Lower lobe of right lung (tissue), 2 donors: ENCODE measurements at regions not wholly inside any gene's neighbourhood (a gene's known extent, or its start where the extent isn't known, plus 50 kb on each side); places are given as distances from the start of the nearest gene placed in this dataset.
"Not testable (repeated sequence)": the region's sequence is repeated elsewhere in the genome, so short reads cannot be mapped to it uniquely, and the experiment has no call there.

Experiments used
- ATAC-seq, 2 donors: fragments of 200-7000 bp; cut with Tn5 transposase; one replicate each; pipeline ENCODE4 v1.9.1; 2020 to 2022; ENCODE audit warnings: mild to moderate bottlenecking in 2 of 2, moderate library complexity in 2 of 2
- DNase-seq: peaks from one replicate; pipeline ENCODE4 v3.0.0-alpha.2; 2020
- H3K27ac ChIP-seq: fragments of 200-600 bp; one replicate; pipeline ENCODE4 v1.8.0; 2022
- H3K27me3 ChIP-seq: fragments of 200-600 bp; one replicate; pipeline ENCODE4 v1.8.0; 2022; ENCODE audit warnings: low read depth
- H3K36me3 ChIP-seq: fragments of 200-600 bp; one replicate; pipeline ENCODE4 v1.8.0; 2022; ENCODE audit warnings: mild to moderate bottlenecking
- H3K4me1 ChIP-seq: fragments of 200-600 bp; one replicate; pipeline ENCODE4 v1.8.0; 2022
- H3K4me3 ChIP-seq: fragments of 200-600 bp; one replicate; pipeline ENCODE4 v1.8.0; 2022; ENCODE audit warnings: mild to moderate bottlenecking
- H3K9me3 ChIP-seq: fragments of 200-600 bp; one replicate; pipeline ENCODE4 v1.8.0; 2022
- intact Hi-C: fragments of 100-400 bp; cut with DNase I; formaldehyde crosslinking; loops from one replicate; pipeline ENCODE4 v1.11.0; 2022
- TF ChIP-seq, protein P1 (sequence below): fragments of 200-600 bp; IDR thresholded peaks from one replicate; pipeline ENCODE4 v1.8.0; 2022; ENCODE audit warnings: antibody characterized with exemption, mild to moderate bottlenecking
- donor health status: DM: no; HTN: yes; CAD: no; lungs with severe emphysema.

DNA sequence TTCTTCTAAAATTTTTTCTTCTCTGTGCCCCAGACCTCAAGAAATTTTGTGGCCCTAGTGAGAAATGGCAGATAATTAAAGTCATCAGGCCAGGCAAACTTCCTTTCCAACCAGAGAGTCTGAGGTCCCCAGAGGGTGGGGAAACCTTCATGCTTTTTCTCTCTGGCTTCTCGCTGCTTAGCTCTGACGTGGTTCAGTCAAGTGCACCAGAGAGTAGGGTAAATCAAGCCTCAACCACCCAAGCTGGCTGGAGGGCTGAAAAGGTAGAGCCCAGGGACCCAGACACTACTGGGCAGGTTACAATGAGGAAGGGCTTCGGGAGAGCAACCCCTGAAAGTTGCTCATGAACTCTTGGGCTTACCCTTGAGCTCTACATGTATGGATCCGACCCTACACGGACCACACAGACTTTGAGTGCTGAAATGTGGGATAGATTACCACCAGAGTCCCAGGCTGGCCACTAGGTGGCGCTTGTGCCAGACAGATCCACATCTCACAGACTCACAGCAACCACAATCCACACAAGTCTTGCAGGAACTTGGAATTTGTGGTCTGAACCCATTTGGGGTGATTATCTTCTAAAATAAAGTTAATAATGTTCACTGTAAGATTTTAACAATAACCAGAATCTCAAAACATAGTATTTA, 323.5 kb downstream of the KLF13 start:
- TF ChIP-seq, protein P1, sequence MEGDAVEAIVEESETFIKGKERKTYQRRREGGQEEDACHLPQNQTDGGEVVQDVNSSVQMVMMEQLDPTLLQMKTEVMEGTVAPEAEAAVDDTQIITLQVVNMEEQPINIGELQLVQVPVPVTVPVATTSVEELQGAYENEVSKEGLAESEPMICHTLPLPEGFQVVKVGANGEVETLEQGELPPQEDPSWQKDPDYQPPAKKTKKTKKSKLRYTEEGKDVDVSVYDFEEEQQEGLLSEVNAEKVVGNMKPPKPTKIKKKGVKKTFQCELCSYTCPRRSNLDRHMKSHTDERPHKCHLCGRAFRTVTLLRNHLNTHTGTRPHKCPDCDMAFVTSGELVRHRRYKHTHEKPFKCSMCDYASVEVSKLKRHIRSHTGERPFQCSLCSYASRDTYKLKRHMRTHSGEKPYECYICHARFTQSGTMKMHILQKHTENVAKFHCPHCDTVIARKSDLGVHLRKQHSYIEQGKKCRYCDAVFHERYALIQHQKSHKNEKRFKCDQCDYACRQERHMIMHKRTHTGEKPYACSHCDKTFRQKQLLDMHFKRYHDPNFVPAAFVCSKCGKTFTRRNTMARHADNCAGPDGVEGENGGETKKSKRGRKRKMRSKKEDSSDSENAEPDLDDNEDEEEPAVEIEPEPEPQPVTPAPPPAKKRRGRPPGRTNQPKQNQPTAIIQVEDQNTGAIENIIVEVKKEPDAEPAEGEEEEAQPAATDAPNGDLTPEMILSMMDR: peak; percentile 41
- H3K36me3 ChIP-seq, H3K27ac ChIP-seq, H3K27me3 ChIP-seq, H3K4me1 ChIP-seq, H3K9me3 ChIP-seq, intact Hi-C loops, H3K4me3 ChIP-seq: not testable (repeated sequence)
- peak; percentile 68 for DNase-seq
- ATAC-seq: peak; percentile 83 to 88

DNA sequence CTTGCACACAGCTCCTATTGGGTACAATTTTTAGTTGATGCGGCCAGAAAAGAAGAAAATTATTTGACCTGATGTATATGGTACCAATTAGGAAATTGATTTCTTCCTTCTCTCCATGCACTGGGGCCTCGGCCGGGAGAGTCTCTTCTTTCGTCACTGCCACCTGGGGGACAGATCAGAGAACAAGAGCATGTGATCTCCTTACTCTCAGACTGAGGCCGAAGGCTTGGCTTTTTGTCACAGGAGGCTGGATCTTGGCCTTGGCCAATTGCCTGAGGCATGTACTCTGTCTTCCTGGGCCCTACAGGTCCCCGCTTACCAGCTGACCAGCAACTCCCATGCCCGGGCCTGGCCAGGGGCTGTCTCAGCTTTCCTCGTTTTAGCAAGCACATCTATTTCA, 330.3 kb downstream of the KLF13 start:
- H3K4me3 ChIP-seq, H3K27ac ChIP-seq, H3K9me3 ChIP-seq, intact Hi-C loops, ATAC-seq, H3K4me1 ChIP-seq, DNase-seq, H3K36me3 ChIP-seq, H3K27me3 ChIP-seq: not testable (repeated sequence)

DNA sequence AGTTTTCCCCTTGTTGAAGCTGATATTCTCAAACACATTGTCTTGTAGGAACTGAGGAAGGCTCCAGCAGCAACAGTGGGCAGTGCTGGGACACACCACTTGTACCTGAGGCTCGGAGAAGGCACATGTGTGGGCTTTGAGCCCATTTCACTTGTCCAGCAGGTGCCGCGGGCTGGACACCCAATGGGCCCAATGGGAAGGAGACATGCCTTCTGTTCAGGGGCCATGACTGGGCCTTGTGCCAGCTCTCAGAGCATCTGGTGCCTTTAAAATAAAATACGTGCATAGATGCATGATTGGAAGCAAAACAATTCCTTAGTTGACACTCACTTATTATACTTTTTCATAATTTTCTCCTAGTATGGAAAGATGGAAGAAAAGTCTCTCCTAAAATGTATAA, 334.2 kb downstream of the KLF13 start:
- no peaks in the 10 kb centered on the region for H3K9me3 ChIP-seq

DNA sequence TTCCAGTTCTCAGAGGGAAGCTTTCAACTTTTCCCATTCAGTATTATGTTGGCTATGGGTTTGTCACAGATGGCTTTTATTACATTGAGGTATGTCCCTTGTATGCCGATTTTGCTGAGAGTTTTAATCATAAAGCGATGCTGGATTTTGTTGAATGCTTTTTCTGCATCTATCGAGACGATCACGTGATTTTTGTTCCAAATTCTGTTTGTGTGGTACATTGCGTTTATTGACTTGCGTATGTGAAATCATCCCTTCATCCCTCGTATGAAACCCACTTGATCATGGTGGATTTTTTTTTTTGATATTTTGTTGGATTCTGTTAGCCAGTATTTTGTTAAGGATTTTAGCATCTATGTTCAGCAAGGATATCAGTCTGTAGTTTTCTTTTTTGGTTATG, 339.1 kb downstream of the KLF13 start:
- H3K4me1 ChIP-seq, H3K27me3 ChIP-seq, intact Hi-C loops, H3K36me3 ChIP-seq, H3K9me3 ChIP-seq, H3K4me3 ChIP-seq, H3K27ac ChIP-seq, ATAC-seq, DNase-seq: not testable (repeated sequence)

More for the DNA sequence above, 334.2 kb downstream of the KLF13 start:
- H3K4me3 ChIP-seq: no peak overlapping the region
- H3K36me3 ChIP-seq: no peaks in the 10 kb centered on the region
- no peak overlapping the region for H3K27ac ChIP-seq
- intact Hi-C loops: no loop called here
- TF ChIP-seq, protein P1: no peak
- H3K27me3 ChIP-seq: no peaks in the 10 kb centered on the region
- H3K4me1 ChIP-seq: no peaks in the 10 kb centered on the region
- DNase-seq (no peak), ATAC-seq (no peak)

DNA sequence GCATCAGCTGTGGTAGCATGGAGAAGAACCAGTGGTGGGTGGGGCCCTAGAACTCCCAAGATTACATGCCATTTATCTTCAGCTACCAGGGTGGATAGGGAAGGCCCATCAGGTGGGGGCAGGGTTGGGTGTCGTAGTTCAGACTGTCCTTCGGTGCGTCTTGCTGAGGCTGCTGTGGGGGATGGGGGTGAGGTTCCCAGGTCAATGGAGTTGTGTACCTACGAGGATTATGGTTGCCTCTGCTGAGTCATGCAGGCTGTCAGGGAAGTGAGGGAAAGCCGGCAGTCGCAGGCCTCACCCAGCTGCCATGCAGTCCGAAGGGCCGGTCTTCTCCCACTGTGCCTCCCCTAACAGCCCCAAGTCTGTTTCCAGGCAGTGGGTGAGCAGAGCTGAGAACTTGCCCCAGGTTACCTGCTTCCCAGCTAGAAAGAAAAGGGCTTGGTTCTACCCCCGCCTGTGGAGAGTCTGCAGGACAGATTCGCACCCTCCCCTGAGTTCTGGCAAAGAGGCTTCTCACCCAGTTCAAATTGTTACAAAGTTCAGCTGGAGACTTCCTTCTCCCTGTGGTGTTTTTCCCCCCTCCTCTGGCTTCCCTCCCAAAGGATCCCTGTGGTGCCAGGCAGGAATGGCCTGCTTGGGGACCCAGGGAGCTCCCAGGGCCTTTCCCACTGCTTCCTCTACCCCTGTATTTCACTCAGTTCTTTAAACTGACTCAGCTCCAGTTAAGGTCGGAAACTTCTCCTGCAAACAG, 342.7 kb downstream of the KLF13 start:
- ATAC-seq: not testable (repeated sequence)

DNA sequence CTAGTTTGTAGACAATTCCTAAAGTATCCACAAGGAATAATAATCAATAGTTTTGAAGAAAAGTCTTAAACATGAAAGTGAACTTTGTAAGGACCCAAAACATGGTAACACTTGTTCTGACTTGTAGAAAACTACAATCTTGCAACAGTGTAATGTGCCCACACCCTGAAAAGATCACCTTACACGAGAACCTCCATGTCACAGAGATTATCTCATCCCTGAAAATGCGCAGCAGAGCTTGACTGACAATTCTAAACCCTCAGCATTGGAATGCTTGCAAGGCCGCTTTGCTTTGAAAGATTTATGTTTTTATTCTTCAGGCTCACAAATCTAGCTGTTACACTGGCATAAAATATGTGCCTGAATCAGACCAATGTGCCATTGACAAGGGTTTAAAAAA, 346.6 kb downstream of the KLF13 start:
- H3K4me3 ChIP-seq, H3K4me1 ChIP-seq, intact Hi-C loops, H3K9me3 ChIP-seq, H3K27me3 ChIP-seq, ATAC-seq, DNase-seq, H3K36me3 ChIP-seq, H3K27ac ChIP-seq: not testable (repeated sequence)

More for the DNA sequence above, 342.7 kb downstream of the KLF13 start:
- H3K27ac ChIP-seq, H3K36me3 ChIP-seq, H3K9me3 ChIP-seq, H3K4me3 ChIP-seq, H3K27me3 ChIP-seq, DNase-seq, intact Hi-C loops, H3K4me1 ChIP-seq: not testable (repeated sequence)

DNA sequence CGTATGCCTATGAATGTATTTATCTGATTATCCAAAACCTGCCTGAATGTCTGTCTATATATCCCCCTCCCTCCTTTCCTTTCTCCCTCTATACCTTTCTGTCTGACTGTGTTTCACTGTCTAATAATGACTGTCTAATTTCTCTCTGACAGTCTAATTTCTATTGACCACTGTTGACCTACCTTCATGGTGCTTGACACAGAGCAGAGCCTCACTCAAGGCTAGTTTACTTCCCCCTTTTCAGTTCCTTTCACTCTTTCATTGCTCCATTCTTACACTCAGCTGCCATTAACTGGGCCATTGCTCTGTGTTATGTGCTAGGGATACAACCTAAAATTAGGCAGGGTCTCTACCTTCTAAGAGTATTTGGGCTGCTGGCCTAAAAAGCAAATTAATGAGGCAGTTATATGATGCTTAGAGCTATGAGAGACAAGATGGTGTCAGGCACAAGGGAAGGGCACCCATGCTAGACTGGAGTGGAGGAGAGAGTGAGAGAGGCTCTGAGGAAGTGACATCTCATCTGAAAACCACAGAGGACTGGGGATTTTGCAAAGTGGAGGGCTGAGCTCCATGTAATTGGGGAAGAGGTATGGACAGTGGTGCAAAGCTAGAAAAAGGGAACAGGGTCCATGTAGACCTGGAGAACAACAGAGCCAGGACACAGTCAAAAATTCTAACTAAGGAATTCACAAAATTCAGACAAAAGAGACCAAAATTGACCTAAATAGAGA, 348.6 kb upstream of the CHRNA7 start:
- intact Hi-C loops, H3K9me3 ChIP-seq: not testable (repeated sequence)

DNA sequence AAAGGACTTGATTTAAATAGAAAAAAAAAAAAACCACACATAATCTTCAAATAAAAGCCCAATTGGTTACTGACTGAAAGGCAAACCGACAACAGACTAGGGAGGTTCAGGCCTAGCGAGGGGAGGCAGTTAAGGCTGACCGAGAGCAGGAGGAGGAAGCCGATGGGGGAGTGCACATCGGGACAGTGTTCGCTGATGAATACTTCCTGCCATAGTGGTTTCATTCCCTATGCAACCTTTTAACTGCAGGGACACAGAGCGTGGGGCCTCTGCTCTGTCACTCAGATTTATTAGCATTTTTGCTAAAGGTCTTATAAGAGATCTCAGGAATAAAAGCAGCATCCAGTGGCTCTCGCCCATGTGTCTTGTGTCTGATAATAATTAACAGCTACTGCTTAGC, 343.2 kb upstream of the CHRNA7 start:
- intact Hi-C loops, H3K4me3 ChIP-seq, ATAC-seq, H3K36me3 ChIP-seq, H3K4me1 ChIP-seq, DNase-seq, H3K27ac ChIP-seq, H3K27me3 ChIP-seq, H3K9me3 ChIP-seq: not testable (repeated sequence)

More for the DNA sequence above, 348.6 kb upstream of the CHRNA7 start:
- H3K27me3 ChIP-seq, H3K4me1 ChIP-seq, DNase-seq, ATAC-seq, H3K36me3 ChIP-seq, H3K27ac ChIP-seq, H3K4me3 ChIP-seq: not testable (repeated sequence)

DNA sequence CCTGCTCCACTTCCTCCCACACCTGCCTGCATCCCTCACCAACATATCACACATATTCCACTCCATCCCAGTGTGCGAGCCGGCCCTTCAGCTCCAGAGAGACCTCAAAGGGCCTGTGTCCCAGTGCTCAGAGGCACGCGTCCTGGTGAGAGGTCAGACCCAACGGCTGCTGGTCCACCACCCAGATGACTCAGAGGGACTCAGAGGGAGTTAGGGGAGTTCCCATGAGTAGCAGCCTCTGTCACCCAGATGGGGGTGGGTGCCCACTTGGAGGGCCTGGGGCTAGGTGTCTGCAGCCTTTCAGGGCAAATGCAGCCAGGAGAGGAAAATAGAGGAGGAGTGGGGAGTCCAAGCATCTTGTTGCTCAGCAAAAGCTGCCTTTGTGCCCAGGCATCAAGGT, 333.8 kb upstream of the CHRNA7 start:
- DNase-seq, H3K36me3 ChIP-seq, H3K9me3 ChIP-seq, intact Hi-C loops, ATAC-seq, H3K27ac ChIP-seq, H3K27me3 ChIP-seq, H3K4me3 ChIP-seq, H3K4me1 ChIP-seq: not testable (repeated sequence)

DNA sequence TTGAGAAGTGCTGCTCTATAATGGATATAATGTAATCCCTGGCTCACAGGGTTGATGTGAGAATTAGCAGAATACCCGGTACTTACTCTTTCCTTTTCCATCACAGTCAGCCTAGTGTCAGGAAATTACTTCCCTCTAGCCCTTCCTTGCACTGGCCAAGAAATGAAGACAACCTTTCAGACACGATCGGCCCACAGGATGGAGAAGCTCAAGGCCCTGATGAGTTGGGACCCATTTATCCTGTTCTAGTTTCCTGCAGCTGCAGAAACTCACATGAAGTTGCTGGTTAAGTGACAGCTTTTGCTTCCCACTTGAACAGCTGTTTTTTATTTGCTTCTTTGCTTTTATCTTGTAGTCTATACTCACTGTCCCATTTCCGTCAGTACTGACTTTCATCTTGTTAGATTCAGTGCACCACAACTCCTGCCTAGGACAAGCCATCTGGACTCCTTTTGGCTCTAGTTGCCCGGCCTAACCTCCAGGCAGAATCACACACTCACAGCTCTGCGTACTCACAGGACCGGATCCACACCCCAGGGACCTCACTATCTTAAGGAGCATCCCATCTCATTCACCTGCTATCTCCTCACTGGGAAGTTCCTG, 325.1 kb upstream of the CHRNA7 start:
- intact Hi-C loops, H3K36me3 ChIP-seq, H3K4me3 ChIP-seq, H3K27ac ChIP-seq, ATAC-seq, H3K9me3 ChIP-seq, H3K27me3 ChIP-seq, H3K4me1 ChIP-seq, DNase-seq: not testable (repeated sequence)

DNA sequence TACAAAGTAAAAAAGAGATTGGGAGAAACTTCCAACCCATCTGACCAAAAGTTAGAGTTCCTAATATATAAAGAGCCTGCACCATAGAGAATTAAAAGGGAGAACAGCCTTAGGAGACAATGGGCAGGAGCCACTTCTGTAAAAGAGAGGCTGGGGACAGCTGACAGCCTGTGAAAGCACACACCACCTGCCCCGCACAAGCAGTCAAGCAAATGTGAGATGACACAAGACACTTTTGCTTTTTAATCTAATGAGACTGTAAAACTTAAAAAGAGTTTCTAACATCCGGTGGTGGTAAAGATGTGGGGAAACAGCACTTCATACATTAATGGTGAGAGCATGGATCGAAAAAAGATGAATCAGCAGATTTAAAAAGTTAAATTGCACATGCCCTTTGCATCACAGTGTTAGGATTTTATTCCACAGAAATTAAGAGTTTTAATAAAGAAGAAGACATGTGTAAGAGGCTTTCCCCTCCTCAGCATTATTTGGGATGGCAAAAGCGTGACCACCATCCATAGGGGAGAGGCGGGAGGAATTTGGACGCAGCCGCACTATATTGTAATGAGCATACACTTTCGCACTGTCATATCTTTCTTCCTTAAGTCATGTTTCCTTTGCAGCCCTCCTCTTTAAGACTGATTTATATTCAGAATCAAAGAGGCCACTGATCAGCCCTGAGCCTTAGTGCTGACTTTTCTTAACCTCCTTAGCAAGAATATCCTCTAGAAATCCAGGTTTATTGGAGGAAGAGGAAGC, 322.2 kb upstream of the CHRNA7 start:
- H3K4me3 ChIP-seq, H3K27me3 ChIP-seq, H3K27ac ChIP-seq, H3K36me3 ChIP-seq, ATAC-seq, DNase-seq, intact Hi-C loops, H3K9me3 ChIP-seq, H3K4me1 ChIP-seq: not testable (repeated sequence)
